WTC11 (cell line): ENCODE measurements at regions not wholly inside any gene's neighbourhood (a gene's known extent, or its start where the extent isn't known, plus 50 kb on each side); places are given as distances from the start of the nearest gene placed in this dataset.

Source experiments
- ATAC-seq: fragments of 200-7000 bp; cut with Tn5 transposase; 2 replicates; pipeline ENCODE4 v1.10.0; 2021; ENCODE audit warnings: mild to moderate bottlenecking, moderate library complexity
- CTCF ChIA-PET: fragments of 300-600 bp; sonication (Branson Sonifier 250); formaldehyde crosslinking; loops from one replicate; lab custom pipeline; 2021; ENCODE audit warnings: antibody characterized with exemption; lab: Charles Lee
- POLR2A ChIA-PET: fragments of 350-600 bp; sonication (Branson Sonifier 250); formaldehyde crosslinking; loops from one replicate; lab custom pipeline; 2021; ENCODE audit warnings: antibody characterized with exemption; lab: Charles Lee
- DNase-seq: peaks from one replicate; pipeline ENCODE4 v3.0.0; 2021; ENCODE audit warnings: low spot score
- H3K27ac Mint-ChIP-seq: 2 replicates; pipeline ENCODE4 v1.8.0; 2021; ENCODE audit warnings: mixed read lengths
- H3K27me3 Mint-ChIP-seq: 2 replicates; pipeline ENCODE4 v1.8.0; 2021; ENCODE audit warnings: low read depth, mild to moderate bottlenecking, moderate library complexity, mixed read lengths
- H3K36me3 Mint-ChIP-seq: 2 replicates; pipeline ENCODE4 v1.8.0; 2021; ENCODE audit warnings: mixed read lengths
- H3K4me1 Mint-ChIP-seq: 2 replicates; pipeline ENCODE4 v1.8.0; 2022; ENCODE audit warnings: mixed read lengths
- H3K4me3 Mint-ChIP-seq: 2 replicates; pipeline ENCODE4 v1.8.0; 2021; ENCODE audit warnings: mild to moderate bottlenecking, moderate library complexity, mixed read lengths
- H3K9me3 Mint-ChIP-seq: 2 replicates; pipeline ENCODE4 v1.8.0; 2021; ENCODE audit warnings: mixed read lengths
- ATF1 ChIP-seq: sonication (generic); formaldehyde crosslinking; IDR thresholded peaks from 2 replicates; pipeline ENCODE4 v1.8.1; 2023; ENCODE audit warnings: mild to moderate bottlenecking, moderate library complexity, missing genetic modification reagents
- CBFB ChIP-seq: sonication (generic); formaldehyde crosslinking; IDR thresholded peaks from 2 replicates; pipeline ENCODE4 v1.8.1; 2022; ENCODE audit warnings: mild to moderate bottlenecking, low read depth, missing genetic modification reagents
- CTCF ChIP-seq: fragments of 200-600 bp; IDR thresholded peaks from 2 replicates; pipeline ENCODE4 v1.8.0; 2022; ENCODE audit warnings: antibody characterized with exemption
- ELF4 ChIP-seq: sonication (generic); formaldehyde crosslinking; IDR thresholded peaks from 2 replicates; pipeline ENCODE4 v1.8.1; 2022; ENCODE audit warnings: low read depth, mild to moderate bottlenecking, moderate library complexity, missing genetic modification reagents
- ESRRA ChIP-seq: sonication (generic); formaldehyde crosslinking; IDR thresholded peaks from 2 replicates; pipeline ENCODE4 v1.8.1; 2022; ENCODE audit warnings: mild to moderate bottlenecking, missing genetic modification reagents, borderline replicate concordance
- FOXK1 ChIP-seq: sonication (generic); formaldehyde crosslinking; IDR thresholded peaks from 2 replicates; pipeline ENCODE4 v1.8.0; 2022; ENCODE audit warnings: mild to moderate bottlenecking, moderate library complexity, missing genetic modification reagents
- IRF1 ChIP-seq: sonication (generic); formaldehyde crosslinking; IDR thresholded peaks from 2 replicates; pipeline ENCODE4 v1.8.0; 2023; ENCODE audit warnings: missing genetic modification reagents
- IRF2 ChIP-seq: sonication (generic); formaldehyde crosslinking; IDR thresholded peaks from 2 replicates; pipeline ENCODE4 v1.8.0; 2022; ENCODE audit warnings: low read depth, missing genetic modification reagents, borderline replicate concordance
- MLX ChIP-seq: sonication (generic); formaldehyde crosslinking; IDR thresholded peaks from 2 replicates; pipeline ENCODE4 v1.8.1; 2023; ENCODE audit warnings: mild to moderate bottlenecking, missing genetic modification reagents, moderate library complexity
- NFE2L1 ChIP-seq: sonication (generic); formaldehyde crosslinking; IDR thresholded peaks from 2 replicates; pipeline ENCODE4 v1.8.1; 2023; ENCODE audit warnings: missing genetic modification reagents
- OVOL2 ChIP-seq: fragments of 250-450 bp; sonication (Bioruptor Pico); IDR thresholded peaks from 2 replicates; pipeline ENCODE4 v1.9.0; 2021; ENCODE audit warnings: mild to moderate bottlenecking, borderline replicate concordance
- PRDM15 ChIP-seq: sonication (generic); formaldehyde crosslinking; IDR thresholded peaks from 2 replicates; pipeline ENCODE4 v1.8.0; 2022; ENCODE audit warnings: missing genetic modification reagents
- ZMAT4 ChIP-seq: fragments of 250-450 bp; sonication (Bioruptor Pico); IDR thresholded peaks from 2 replicates; pipeline ENCODE4 v1.9.0; 2021; ENCODE audit warnings: mild to moderate bottlenecking
- ZNF317 ChIP-seq: sonication (generic); formaldehyde crosslinking; IDR thresholded peaks from 2 replicates; pipeline ENCODE4 v1.8.1; 2023; ENCODE audit warnings: low read depth, mild to moderate bottlenecking, moderate library complexity, missing genetic modification reagents, borderline replicate concordance
- ZNF671 ChIP-seq: fragments of 250-450 bp; sonication (Bioruptor Pico); IDR thresholded peaks from 2 replicates; pipeline ENCODE4 v1.8.0; 2021; ENCODE audit warnings: mild to moderate bottlenecking
- TF ChIP-seq, protein P1 (sequence below): sonication (generic); formaldehyde crosslinking; IDR thresholded peaks from 2 replicates; pipeline ENCODE4 v1.8.1; 2022; ENCODE audit warnings: mild to moderate bottlenecking, missing genetic modification reagents, moderate library complexity, borderline replicate concordance
- TF ChIP-seq, protein P2 (sequence below): sonication (generic); formaldehyde crosslinking; IDR thresholded peaks from 2 replicates; pipeline ENCODE4 v1.8.0; 2022; ENCODE audit warnings: mild to moderate bottlenecking, missing genetic modification reagents
- TF ChIP-seq, protein P3 (sequence below): sonication (generic); formaldehyde crosslinking; IDR thresholded peaks from 2 replicates; pipeline ENCODE4 v1.8.1; 2022; ENCODE audit warnings: low read depth, missing genetic modification reagents, borderline replicate concordance

DNA sequence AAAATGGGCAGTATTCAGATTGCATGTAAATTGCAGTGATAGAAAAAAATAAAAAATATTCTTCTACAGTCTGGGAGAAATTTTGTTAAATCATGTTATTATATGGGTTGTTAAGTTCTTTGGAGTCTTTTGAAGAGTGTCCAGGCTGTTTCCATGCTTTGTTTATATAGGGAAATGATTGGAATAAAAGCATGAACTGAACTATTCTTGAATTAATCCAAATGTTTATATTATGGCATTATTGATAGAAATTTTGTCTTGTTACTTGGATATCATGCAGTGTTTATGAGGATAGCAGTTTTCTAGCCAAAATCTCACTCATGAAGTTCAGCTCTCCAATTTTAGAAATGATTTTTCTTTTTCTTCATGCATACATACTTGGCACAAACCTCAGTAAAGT is 108.2 kb upstream of the NAV3 start:
- no peaks in the 10 kb centered on the region for H3K27me3 Mint-ChIP-seq
- peaks cover 8% of the 10 kb centered on the region for H3K9me3 Mint-ChIP-seq
- TF ChIP-seq ATF1 (CRISPR knock-in tag) (no peak), CBFB (CRISPR knock-in tag) (no peak), IRF1 (CRISPR knock-in tag) (no peak), FOXK1 (CRISPR knock-in tag) (no peak), MLX (no peak), ZNF671 (CRISPR knock-in tag) (no peak), NFE2L1 (CRISPR knock-in tag) (no peak), PRDM15 (no peak), ESRRA (no peak), ELF4 (CRISPR knock-in tag) (no peak), CTCF (no peak), OVOL2 (CRISPR knock-in tag) (no peak), ZMAT4 (CRISPR knock-in tag) (no peak), IRF2 (CRISPR knock-in tag) (no peak), ZNF317 (CRISPR knock-in tag) (no peak)
- TF ChIP-seq, protein P1, sequence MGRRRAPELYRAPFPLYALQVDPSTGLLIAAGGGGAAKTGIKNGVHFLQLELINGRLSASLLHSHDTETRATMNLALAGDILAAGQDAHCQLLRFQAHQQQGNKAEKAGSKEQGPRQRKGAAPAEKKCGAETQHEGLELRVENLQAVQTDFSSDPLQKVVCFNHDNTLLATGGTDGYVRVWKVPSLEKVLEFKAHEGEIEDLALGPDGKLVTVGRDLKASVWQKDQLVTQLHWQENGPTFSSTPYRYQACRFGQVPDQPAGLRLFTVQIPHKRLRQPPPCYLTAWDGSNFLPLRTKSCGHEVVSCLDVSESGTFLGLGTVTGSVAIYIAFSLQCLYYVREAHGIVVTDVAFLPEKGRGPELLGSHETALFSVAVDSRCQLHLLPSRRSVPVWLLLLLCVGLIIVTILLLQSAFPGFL = no peak
- TF ChIP-seq, protein P2, sequence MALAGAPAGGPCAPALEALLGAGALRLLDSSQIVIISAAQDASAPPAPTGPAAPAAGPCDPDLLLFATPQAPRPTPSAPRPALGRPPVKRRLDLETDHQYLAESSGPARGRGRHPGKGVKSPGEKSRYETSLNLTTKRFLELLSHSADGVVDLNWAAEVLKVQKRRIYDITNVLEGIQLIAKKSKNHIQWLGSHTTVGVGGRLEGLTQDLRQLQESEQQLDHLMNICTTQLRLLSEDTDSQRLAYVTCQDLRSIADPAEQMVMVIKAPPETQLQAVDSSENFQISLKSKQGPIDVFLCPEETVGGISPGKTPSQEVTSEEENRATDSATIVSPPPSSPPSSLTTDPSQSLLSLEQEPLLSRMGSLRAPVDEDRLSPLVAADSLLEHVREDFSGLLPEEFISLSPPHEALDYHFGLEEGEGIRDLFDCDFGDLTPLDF (CRISPR knock-in tag) = no peak
- TF ChIP-seq, protein P3, sequence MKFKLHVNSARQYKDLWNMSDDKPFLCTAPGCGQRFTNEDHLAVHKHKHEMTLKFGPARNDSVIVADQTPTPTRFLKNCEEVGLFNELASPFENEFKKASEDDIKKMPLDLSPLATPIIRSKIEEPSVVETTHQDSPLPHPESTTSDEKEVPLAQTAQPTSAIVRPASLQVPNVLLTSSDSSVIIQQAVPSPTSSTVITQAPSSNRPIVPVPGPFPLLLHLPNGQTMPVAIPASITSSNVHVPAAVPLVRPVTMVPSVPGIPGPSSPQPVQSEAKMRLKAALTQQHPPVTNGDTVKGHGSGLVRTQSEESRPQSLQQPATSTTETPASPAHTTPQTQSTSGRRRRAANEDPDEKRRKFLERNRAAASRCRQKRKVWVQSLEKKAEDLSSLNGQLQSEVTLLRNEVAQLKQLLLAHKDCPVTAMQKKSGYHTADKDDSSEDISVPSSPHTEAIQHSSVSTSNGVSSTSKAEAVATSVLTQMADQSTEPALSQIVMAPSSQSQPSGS (CRISPR knock-in tag) = no peak
- TF ChIP-seq, all 79 proteins: peak for 0
- ATAC-seq = no peak
- no peaks in the 10 kb centered on the region for H3K36me3 Mint-ChIP-seq
- H3K4me3 Mint-ChIP-seq = no peak overlapping the region
- H3K4me1 Mint-ChIP-seq = peaks cover 3% of the 10 kb centered on the region; the same call in 1 of the 2 replicates
- CTCF ChIA-PET = interaction anchor here (1.3 to 1.6 kb wide), 2 partner anchors 203 to 205 kb away, joined by 3 to 14 read pairs; no protein-coding TSS in a partner anchor
- POLR2A ChIA-PET = no interaction called here
- H3K27ac Mint-ChIP-seq = no peak overlapping the region
- DNase-seq = no peak
